Renal cortex interstitium (tissue), 11 donors: ENCODE measurements at regions not wholly inside any gene's neighbourhood (a gene's known extent, or its start where the extent isn't known, plus 50 kb on each side); places are given as distances from the start of the nearest gene placed in this dataset.
"Not testable (repeated sequence)": the region's sequence is repeated elsewhere in the genome, so short reads cannot be mapped to it uniquely, and the experiment has no call there.

Experiments used
- DNase-seq, 11 donors: peaks; one replicate each; pipeline ENCODE4 v3.0.0-alpha.2; 2013; ENCODE audit warnings: low read depth in 9 of 11, low spot score in 4 of 11; ENCODE audit errors: extremely low read depth in 1 of 11

GRCh38 chr1:228839656-228840055 is 104.4 kb downstream of the RHOU start:
- DNase-seq: no peak

- DNase-seq: no peak
Observed at GRCh38 chr1:228841632-228842031, 106.4 kb downstream of the RHOU start.

GRCh38 chr1:228842094-228842775 is 107.0 kb downstream of the RHOU start:
- no peak for DNase-seq

GRCh38 chr1:228845101-228845500 is 109.8 kb downstream of the RHOU start:
- no peak for DNase-seq

- no peak for DNase-seq
Observed at GRCh38 chr1:228846952-228847351, 111.7 kb downstream of the RHOU start.

GRCh38 chr1:228847451-228847850 is 112.2 kb downstream of the RHOU start:
- DNase-seq: not testable (repeated sequence)

- no peak for DNase-seq
Observed at GRCh38 chr1:228848406-228848805, 113.1 kb downstream of the RHOU start.

- DNase-seq: no peak
Observed at GRCh38 chr1:228849011-228849541, 113.8 kb downstream of the RHOU start.

- no peak for DNase-seq
Observed at GRCh38 chr1:228850141-228851100, 115.1 kb downstream of the RHOU start.

GRCh38 chr1:228851193-228851592 is 115.9 kb downstream of the RHOU start:
- DNase-seq: no peak

- DNase-seq: no peak
Observed at GRCh38 chr1:228851618-228852017, 116.3 kb downstream of the RHOU start.

GRCh38 chr1:228852024-228852423 is 116.7 kb downstream of the RHOU start:
- no peak for DNase-seq

- DNase-seq: no peak
Observed at GRCh38 chr1:228852511-228853088, 117.3 kb downstream of the RHOU start.

GRCh38 chr1:228853191-228853590 is 117.9 kb downstream of the RHOU start:
- DNase-seq: no peak

GRCh38 chr1:228853637-228854036 is 118.4 kb downstream of the RHOU start:
- DNase-seq: no peak

GRCh38 chr1:228854907-228855306 is 119.6 kb downstream of the RHOU start:
- no peak for DNase-seq

GRCh38 chr1:228857611-228858010 is 122.3 kb downstream of the RHOU start:
- DNase-seq: no peak

GRCh38 chr1:228860911-228861831 is 125.9 kb downstream of the RHOU start:
- DNase-seq: peak in 3 of 11 donors; percentile 35 to 54 (median 51)

GRCh38 chr1:228861832-228862180 is 126.5 kb downstream of the RHOU start:
- DNase-seq: no peak
